PC-9 (cell line): ENCODE measurements at regions not wholly inside any gene's neighbourhood (a gene's known extent, or its start where the extent isn't known, plus 50 kb on each side); places are given as distances from the start of the nearest gene placed in this dataset.

ENCODE experiments used
- BruUV-seq: library from RNA; stranded (reverse); fragments of 400-500 nt; replicated peaks from 2 replicates; lab custom pipeline; 2021; lab: Mats Ljungman, UMichigan
- CTCF ChIA-PET: fragments of 300-600 bp; sonication (Branson Sonifier 250); formaldehyde crosslinking; loops from one replicate; lab custom pipeline; 2022; ENCODE audit warnings: antibody characterized with exemption; lab: Charles Lee
- POLR2A ChIA-PET: fragments of 300-600 bp; sonication (Branson Sonifier 250); formaldehyde crosslinking; loops from one replicate; lab custom pipeline; 2022; ENCODE audit warnings: antibody characterized with exemption; ENCODE audit not compliant: unreplicated experiment; lab: Charles Lee
- DNase-seq, 2 experiments: peaks; one replicate each; pipeline versions ENCODE4 v3.0.0 to v3.0.0-alpha.2; 2015 to 2022; ENCODE audit warnings: mixed read lengths in 1 of 2
- H2AFZ ChIP-seq: fragments of 200-600 bp; sonication (generic); 2 replicates; pipeline ENCODE4 v1.8.1; 2017; ENCODE audit warnings: antibody characterized with exemption
- H3F3A ChIP-seq: fragments of 200-600 bp; sonication (generic); 2 replicates; pipeline ENCODE4 v1.8.1; 2017; ENCODE audit warnings: antibody characterized with exemption, mild to moderate bottlenecking, low read depth; ENCODE audit not compliant: insufficient read depth
- H3K27ac ChIP-seq: fragments of 200-600 bp; sonication (generic); 2 replicates; pipeline ENCODE4 v1.6.1; 2016; ENCODE audit warnings: mixed run types
- H3K27me3 ChIP-seq: fragments of 200-600 bp; sonication (generic); 2 replicates; pipeline ENCODE4 v1.6.1; 2016; ENCODE audit warnings: low read depth, mixed run types; ENCODE audit not compliant: insufficient read depth
- H3K36me3 ChIP-seq: fragments of 200-600 bp; sonication (generic); 2 replicates; pipeline ENCODE4 v1.6.1; 2016; ENCODE audit warnings: low read depth, mixed run types
- H3K4me1 ChIP-seq: fragments of 200-600 bp; sonication (generic); replicated peaks from 2 replicates; pipeline ENCODE4 v1.6.1; 2016; ENCODE audit warnings: mixed run types; ENCODE audit not compliant: insufficient read depth
- H3K4me2 ChIP-seq: fragments of 200-600 bp; sonication (generic); 2 replicates; pipeline ENCODE4 v1.6.1; 2017; ENCODE audit warnings: mixed run types
- H3K4me3 ChIP-seq: fragments of 200-600 bp; sonication (generic); 2 replicates; pipeline ENCODE4 v1.6.1; 2016; ENCODE audit warnings: mixed run types
- H3K79me2 ChIP-seq: fragments of 200-600 bp; sonication (generic); 2 replicates; pipeline ENCODE4 v1.6.1; 2017; ENCODE audit warnings: low read depth, mixed run types
- H3K9me2 ChIP-seq: fragments of 200-600 bp; sonication (generic); 2 replicates; pipeline ENCODE4 v1.8.1; 2017; ENCODE audit warnings: mild to moderate bottlenecking; ENCODE audit not compliant: insufficient read depth
- H3K9me3 ChIP-seq: fragments of 200-600 bp; sonication (generic); 2 replicates; pipeline ENCODE4 v1.8.1; 2016; ENCODE audit warnings: low read depth; ENCODE audit not compliant: insufficient read depth
- H4K20me1 ChIP-seq: fragments of 200-600 bp; sonication (generic); 2 replicates; pipeline ENCODE4 v1.8.1; 2017; ENCODE audit not compliant: insufficient read depth
- EZH2 ChIP-seq: fragments of 200-600 bp; sonication (generic); IDR thresholded peaks from 2 replicates; pipeline ENCODE4 v1.8.0; 2017; ENCODE audit warnings: antibody characterized with exemption, low read depth
- intact Hi-C: fragments of 100-400 bp; cut with micrococcal nuclease; formaldehyde crosslinking; loops from one replicate; pipeline ENCODE4 v1.10.0; 2022; ENCODE audit not compliant: unreplicated experiment
- TF ChIP-seq, protein P1 (sequence below): fragments of 200-600 bp; sonication (generic); conservative IDR thresholded peaks from 2 replicates; pipeline ENCODE4 v1.6.1; 2017; ENCODE audit warnings: mixed run types, antibody characterized with exemption, mild to moderate bottlenecking, moderate library complexity

DNA sequence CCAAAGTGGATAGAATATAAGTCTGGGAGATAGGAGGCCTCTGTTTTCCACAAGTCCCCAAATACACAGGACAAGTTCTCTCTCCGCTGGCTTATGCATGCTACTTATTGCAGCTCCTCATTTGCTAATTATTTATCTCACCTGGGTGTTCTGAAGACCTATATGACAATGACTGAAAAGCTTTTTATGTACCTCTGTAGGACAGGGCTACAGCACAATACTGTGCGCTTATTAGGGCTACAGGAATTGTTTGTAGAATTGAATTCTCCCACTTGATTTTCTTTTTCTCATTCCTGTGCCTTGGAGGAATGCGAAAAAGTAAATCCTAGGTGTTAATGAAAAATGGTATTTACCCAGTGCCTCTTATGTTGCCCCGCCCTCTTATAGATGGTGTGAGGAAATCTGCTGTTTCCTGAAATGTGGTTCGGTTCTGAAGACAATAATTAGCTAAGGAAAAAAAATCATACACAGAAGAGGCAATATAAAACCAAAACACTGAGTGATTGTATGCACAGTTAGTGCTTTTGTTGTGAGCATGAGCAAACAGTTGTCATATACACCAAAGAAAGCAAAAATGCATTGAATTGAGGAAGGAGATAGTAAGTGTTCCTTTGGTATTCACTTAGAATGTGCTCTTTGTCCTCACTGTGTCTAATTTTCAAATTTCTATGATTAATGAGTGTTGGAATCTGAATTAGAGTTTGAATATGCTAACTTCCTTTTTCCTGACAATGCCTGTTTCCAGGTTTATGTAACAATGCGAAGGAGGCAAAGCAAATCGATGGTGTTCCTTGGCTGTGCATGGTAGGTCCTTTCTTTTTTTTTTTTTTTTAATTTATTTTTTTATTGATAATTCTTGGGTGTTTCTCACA lies 78.7 kb upstream of the PNPT1 start:
- POLR2A ChIA-PET, result no interaction called here
- intact Hi-C loops, result loop anchor here (5.0 kb wide), 2 partner anchors 150 to 360 kb away; partner anchors contain the start of gene EFEMP1

DNA sequence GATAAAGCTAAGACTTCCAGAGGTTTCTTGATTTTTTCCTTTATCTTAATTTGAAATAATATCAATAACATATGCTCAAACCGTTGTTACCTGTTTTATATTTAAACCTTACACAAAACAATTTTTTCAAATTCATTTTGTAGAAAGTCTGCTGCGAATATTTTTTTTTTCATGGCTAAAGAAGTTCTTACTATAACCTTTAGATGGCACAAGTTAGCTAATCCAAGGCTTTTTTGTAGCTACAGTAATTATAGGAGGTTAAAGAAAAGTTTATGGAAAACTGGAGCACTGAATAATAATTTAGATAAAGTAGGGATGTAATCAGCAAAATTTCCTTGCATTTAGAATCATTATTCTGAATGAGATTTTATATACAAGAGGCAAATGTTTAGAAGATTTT lies 78.0 kb upstream of the PNPT1 start:
- TF ChIP-seq, protein P1, sequence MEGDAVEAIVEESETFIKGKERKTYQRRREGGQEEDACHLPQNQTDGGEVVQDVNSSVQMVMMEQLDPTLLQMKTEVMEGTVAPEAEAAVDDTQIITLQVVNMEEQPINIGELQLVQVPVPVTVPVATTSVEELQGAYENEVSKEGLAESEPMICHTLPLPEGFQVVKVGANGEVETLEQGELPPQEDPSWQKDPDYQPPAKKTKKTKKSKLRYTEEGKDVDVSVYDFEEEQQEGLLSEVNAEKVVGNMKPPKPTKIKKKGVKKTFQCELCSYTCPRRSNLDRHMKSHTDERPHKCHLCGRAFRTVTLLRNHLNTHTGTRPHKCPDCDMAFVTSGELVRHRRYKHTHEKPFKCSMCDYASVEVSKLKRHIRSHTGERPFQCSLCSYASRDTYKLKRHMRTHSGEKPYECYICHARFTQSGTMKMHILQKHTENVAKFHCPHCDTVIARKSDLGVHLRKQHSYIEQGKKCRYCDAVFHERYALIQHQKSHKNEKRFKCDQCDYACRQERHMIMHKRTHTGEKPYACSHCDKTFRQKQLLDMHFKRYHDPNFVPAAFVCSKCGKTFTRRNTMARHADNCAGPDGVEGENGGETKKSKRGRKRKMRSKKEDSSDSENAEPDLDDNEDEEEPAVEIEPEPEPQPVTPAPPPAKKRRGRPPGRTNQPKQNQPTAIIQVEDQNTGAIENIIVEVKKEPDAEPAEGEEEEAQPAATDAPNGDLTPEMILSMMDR, result peak; percentile 95
- no peak for TF ChIP-seq EZH2
- no TSS peak for BruUV-seq
- peak in 1 of 2 experiments; percentile 56 for DNase-seq
- Histone ChIP-seq H2AFZ (no peak overlapping the region), H3K36me3 (no peaks in the 10 kb centered on the region), H3F3A (no peaks in the 10 kb centered on the region), H3K9me3 (no peaks in the 10 kb centered on the region), H3K79me2 (no peaks in the 10 kb centered on the region), H3K4me3 (no peak overlapping the region), H3K4me2 (no peak overlapping the region), H3K27ac (no peak overlapping the region), H3K4me1 (0 out of 2 replicates have a peak, but pooled peaks cover 5% of the 10 kb centered on the region), H3K27me3 (no peaks in the 10 kb centered on the region), H3K9me2 (no peaks in the 10 kb centered on the region), H4K20me1 (no peaks in the 10 kb centered on the region)
- intact Hi-C loops, result loop anchor here (1.0 to 5.0 kb wide), 7 partner anchors 53 to 361 kb away; partner anchors contain the start of gene EFEMP1
- POLR2A ChIA-PET, result interaction anchor here (0.7 kb wide), 1 partner anchor 38 kb away, joined by 3 read pairs; no protein-coding TSS in a partner anchor
- CTCF ChIA-PET, result interaction anchor here (0.6 to 1.6 kb wide), 12 partner anchors 53 to 817 kb away, joined by 3 to 18 read pairs (median 4); partner anchors contain the start of gene EFEMP1

More for the DNA sequence above, 78.7 kb upstream of the PNPT1 start:
- Histone ChIP-seq H2AFZ (no peak overlapping the region), H3K4me3 (no peak overlapping the region), H3K36me3 (no peaks in the 10 kb centered on the region), H3F3A (no peaks in the 10 kb centered on the region), H3K27me3 (no peaks in the 10 kb centered on the region), H3K4me2 (no peak overlapping the region), H3K4me1 (0 out of 2 replicates have a peak, but pooled peaks cover 5% of the 10 kb centered on the region), H4K20me1 (no peaks in the 10 kb centered on the region), H3K79me2 (no peaks in the 10 kb centered on the region), H3K9me3 (no peaks in the 10 kb centered on the region), H3K27ac (no peak overlapping the region), H3K9me2 (no peaks in the 10 kb centered on the region)
- CTCF ChIA-PET, result interaction anchor here (0.6 to 1.6 kb wide), 10 partner anchors 54 to 757 kb away, joined by 3 to 18 read pairs (median 4); partner anchors contain the start of gene EFEMP1
- DNase-seq, result no peak
- TF ChIP-seq, protein P1, result no peak
- TF ChIP-seq EZH2, result no peak
- no TSS peak for BruUV-seq

DNA sequence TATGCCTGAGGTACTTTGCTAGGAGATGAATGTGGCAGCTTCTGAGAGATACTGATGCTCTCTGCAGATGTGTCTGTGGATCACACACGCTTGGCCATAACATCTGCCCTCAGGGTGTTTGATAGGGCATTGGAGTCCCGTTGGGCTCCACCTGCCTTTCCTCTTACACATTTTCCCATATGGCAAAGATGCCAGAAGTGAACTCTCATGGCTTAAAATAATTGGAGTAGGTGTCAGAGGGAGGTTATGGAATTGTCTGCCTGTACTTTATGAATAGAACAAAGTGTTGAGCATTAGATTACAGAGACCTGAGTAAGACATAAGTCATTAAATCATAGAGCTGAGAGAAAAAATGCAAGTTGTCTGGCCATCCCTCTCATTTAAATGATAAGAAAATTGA lies 75.3 kb upstream of the PNPT1 start:
- BruUV-seq, result no TSS peak
- no peaks in the 10 kb centered on the region for H3K79me2 ChIP-seq
- 0 out of 2 replicates have a peak, but pooled peaks cover 5% of the 10 kb centered on the region for H3K4me1 ChIP-seq
- H3K27me3 ChIP-seq, result no peaks in the 10 kb centered on the region
- TF ChIP-seq EZH2, result no peak
- TF ChIP-seq, protein P1, result no peak
- POLR2A ChIA-PET, result no interaction called here
- intact Hi-C loops, result no loop called here
- H3K9me3 ChIP-seq, result no peaks in the 10 kb centered on the region
- CTCF ChIA-PET, result no interaction called here
- H3K4me2 ChIP-seq, result no peak overlapping the region
- no peaks in the 10 kb centered on the region for H3F3A ChIP-seq
- no peak overlapping the region for H3K4me3 ChIP-seq
- no peak overlapping the region for H3K27ac ChIP-seq
- no peak overlapping the region for H2AFZ ChIP-seq
- no peaks in the 10 kb centered on the region for H4K20me1 ChIP-seq
- DNase-seq, result no peak
- H3K9me2 ChIP-seq, result no peaks in the 10 kb centered on the region
- no peaks in the 10 kb centered on the region for H3K36me3 ChIP-seq
